Right lobe of liver (tissue), 4 donors: ENCODE measurements at regions not wholly inside any gene's neighbourhood (a gene's known extent, or its start where the extent isn't known, plus 50 kb on each side); places are given as distances from the start of the nearest gene placed in this dataset.

Experiments used
- CTCF ChIP-seq, 4 donors: fragments of 200-600 bp in 3 of 4; fragments of 450-650 bp in 1 of 4; IDR thresholded peaks; one replicate each; pipeline versions ENCODE4 v1.5.1 to v1.8.0; 2016 to 2022; ENCODE audit warnings: antibody characterized with exemption in 4 of 4, mild to moderate bottlenecking in 2 of 4
- POLR2A ChIP-seq: fragments of 450-650 bp; IDR thresholded peaks from one replicate; pipeline ENCODE4 v1.6.1; 2017; ENCODE audit warnings: antibody characterized with exemption, mild to moderate bottlenecking
- donor health status: DM: no; HTN: no; CAD: no.
- donor health status: DM: no; HTN: no; CAD: no.
- donor health status: DM: no; HTN: yes; CAD: no.

GRCh38 chr5:3217114-3217513 lies 378.5 kb upstream of the IRX1 start:
- TF ChIP-seq POLR2A (no peak), CTCF (IDR thresholded peaks at IDR 0.05) (no peak)
